Sigmoid colon (tissue), 6 donors: ENCODE measurements at regions not wholly inside any gene's neighbourhood (a gene's known extent, or its start where the extent isn't known, plus 50 kb on each side); places are given as distances from the start of the nearest gene placed in this dataset.

Source experiments
- DNase-seq: peaks from one replicate; pipeline ENCODE4 v3.0.0-alpha.2; 2019
- H3K27ac ChIP-seq, 4 donors: fragments of 200-600 bp; sonication (generic); one replicate each; pipeline ENCODE4 v1.5.1; 2016 to 2019; ENCODE audit warnings: mild to moderate bottlenecking in 1 of 4
- H3K27me3 ChIP-seq, 3 donors: fragments of 200-600 bp; sonication (generic); one replicate each; pipeline ENCODE4 v1.5.1; 2019; ENCODE audit warnings: mild to moderate bottlenecking in 1 of 3
- H3K36me3 ChIP-seq, 4 donors: fragments of 200-600 bp; sonication (generic); one replicate each; pipeline ENCODE4 v1.5.1; 2016 to 2019
- H3K4me1 ChIP-seq, 4 donors: fragments of 200-600 bp; sonication (generic); one replicate each; pipeline ENCODE4 v1.5.1; 2017 to 2019
- H3K4me3 ChIP-seq, 4 donors: fragments of 200-600 bp; sonication (generic); one replicate each; pipeline ENCODE4 v1.5.1; 2017 to 2019; ENCODE audit warnings: mild to moderate bottlenecking in 2 of 4, moderate library complexity in 1 of 4
- H3K9me3 ChIP-seq, 4 donors: fragments of 200-600 bp in 3 of 4; sonication (generic) in 3 of 4; one replicate each; pipeline versions ENCODE4 v1.5.1 to v1.6.1; 2013 to 2019
- EP300 ChIP-seq, 4 donors: sonication (generic); formaldehyde crosslinking; IDR thresholded peaks; one replicate each; pipeline ENCODE4 v1.6.1; 2017; ENCODE audit warnings: antibody characterized with exemption in 4 of 4
- POLR2A ChIP-seq, 2 donors: fragments of 450-650 bp; IDR thresholded peaks; one replicate each; pipeline ENCODE4 v1.6.1; 2016; ENCODE audit warnings: antibody characterized with exemption in 2 of 2, mild to moderate bottlenecking in 2 of 2, moderate library complexity in 2 of 2
- POLR2AphosphoS5 ChIP-seq, 4 donors: sonication (generic); formaldehyde crosslinking; IDR thresholded peaks; one replicate each; pipeline ENCODE4 v1.6.1; 2017; ENCODE audit warnings: antibody characterized with exemption in 4 of 4
- WGBS, 2 donors: extraction: QIAGEN DNeasy Blood & Tissue Kit; methylation state at CpG; one replicate each; pipeline ENCODE4 v1.1.7; 2013; 5-methylcytosine and 5-hydroxymethylcytosine counted together
- intact Hi-C: fragments of 100-400 bp; cut with DNase I; formaldehyde crosslinking; loops from one replicate; pipeline ENCODE4 v1.15.1; 2023
- TF ChIP-seq, protein P1 (sequence below), 4 experiments: fragments of 450-650 bp in 3 of 4; fragments of 200-600 bp in 1 of 4; IDR thresholded peaks; one replicate each; pipeline ENCODE4 v1.5.1; 2016 to 2019; ENCODE audit warnings: antibody characterized with exemption in 4 of 4, mild to moderate bottlenecking in 3 of 4, moderate library complexity in 2 of 4
- donor health status: healthy with polysubstance abuse.
- donor health status: healthy.

DNA sequence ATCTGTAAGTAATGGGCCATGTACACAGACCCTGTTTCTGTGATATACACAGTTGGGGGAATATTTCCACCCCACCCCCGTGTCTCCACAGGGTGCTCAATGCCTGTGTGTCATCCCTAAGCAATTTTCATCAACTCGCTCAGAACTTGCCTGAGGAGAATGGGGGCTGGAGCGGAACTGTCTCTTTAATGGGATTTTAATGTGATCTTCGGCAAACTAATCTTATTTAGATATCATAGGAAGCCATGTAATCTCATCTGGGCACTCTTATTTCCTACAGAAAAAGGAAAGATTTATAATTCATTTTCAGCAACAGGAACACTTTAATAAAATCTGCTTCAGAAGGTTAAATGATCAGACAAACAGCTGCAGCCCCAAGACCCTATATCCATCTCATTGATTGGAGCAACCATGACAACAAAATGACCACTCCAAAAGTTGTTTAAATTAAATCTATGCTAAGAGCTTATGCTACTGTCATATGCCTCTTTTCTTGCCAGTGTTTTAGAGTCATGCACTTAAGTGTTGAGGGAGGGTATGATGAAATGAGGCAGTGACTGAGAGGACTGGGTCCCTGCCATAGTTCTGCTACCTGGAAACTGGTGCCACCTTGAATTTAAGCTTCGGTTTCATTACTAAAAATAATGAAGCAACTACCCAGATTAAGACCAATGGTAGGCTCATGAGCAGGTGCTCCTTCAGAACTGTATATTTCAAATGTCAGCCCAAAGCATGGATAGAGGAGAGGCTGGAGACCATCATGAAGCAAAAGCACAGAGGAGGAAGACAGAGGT is 183.1 kb upstream of the DDX18 start:
- peaks cover 0 to 3% (median 0%) of the 10 kb centered on the region in 4 donors for H3K9me3 ChIP-seq
- no peaks in the 10 kb centered on the region for H3K27me3 ChIP-seq
- no peak for TF ChIP-seq POLR2AphosphoS5 (IDR thresholded peaks at IDR 0.05)
- no peak for TF ChIP-seq POLR2A (IDR thresholded peaks at IDR 0.05)
- TF ChIP-seq, protein P1, sequence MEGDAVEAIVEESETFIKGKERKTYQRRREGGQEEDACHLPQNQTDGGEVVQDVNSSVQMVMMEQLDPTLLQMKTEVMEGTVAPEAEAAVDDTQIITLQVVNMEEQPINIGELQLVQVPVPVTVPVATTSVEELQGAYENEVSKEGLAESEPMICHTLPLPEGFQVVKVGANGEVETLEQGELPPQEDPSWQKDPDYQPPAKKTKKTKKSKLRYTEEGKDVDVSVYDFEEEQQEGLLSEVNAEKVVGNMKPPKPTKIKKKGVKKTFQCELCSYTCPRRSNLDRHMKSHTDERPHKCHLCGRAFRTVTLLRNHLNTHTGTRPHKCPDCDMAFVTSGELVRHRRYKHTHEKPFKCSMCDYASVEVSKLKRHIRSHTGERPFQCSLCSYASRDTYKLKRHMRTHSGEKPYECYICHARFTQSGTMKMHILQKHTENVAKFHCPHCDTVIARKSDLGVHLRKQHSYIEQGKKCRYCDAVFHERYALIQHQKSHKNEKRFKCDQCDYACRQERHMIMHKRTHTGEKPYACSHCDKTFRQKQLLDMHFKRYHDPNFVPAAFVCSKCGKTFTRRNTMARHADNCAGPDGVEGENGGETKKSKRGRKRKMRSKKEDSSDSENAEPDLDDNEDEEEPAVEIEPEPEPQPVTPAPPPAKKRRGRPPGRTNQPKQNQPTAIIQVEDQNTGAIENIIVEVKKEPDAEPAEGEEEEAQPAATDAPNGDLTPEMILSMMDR (IDR thresholded peaks at IDR 0.05), result no peak
- no peak for TF ChIP-seq EP300 (IDR thresholded peaks at IDR 0.05)
- H3K4me1 ChIP-seq, result no peaks in the 10 kb centered on the region
- 73 to 76% methylated on average over 5 of the region's 5 CpGs for WGBS, 2 donors
- H3K4me3 ChIP-seq, result no peak overlapping the region
- H3K27ac ChIP-seq, result no peak overlapping the region
- H3K36me3 ChIP-seq, result no peaks in the 10 kb centered on the region
- DNase-seq, result no peak
- intact Hi-C loops, result no loop called here

DNA sequence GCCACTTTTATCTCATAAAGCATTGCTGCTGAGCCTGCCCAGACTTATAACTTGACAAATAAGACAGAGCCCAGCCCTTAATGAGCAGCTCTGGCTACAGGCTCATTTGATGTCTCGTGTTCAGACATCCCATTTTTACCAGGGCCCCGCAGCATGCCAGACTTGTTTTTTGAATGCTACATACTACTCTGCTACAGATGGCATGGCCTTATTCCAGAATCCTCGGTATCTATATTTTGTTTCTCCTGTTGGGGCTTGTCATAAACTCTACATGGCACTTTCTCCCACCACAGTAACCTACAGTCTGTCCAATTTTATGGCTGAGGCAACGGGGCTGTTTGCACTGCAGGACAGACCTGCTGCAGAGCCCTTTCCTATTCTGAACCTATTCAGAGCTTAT is 179.0 kb upstream of the DDX18 start:
- 37 to 49% methylated on average over 4 of the region's 4 CpGs for WGBS, 2 donors
- no peak for TF ChIP-seq POLR2AphosphoS5 (IDR thresholded peaks at IDR 0.05)
- TF ChIP-seq POLR2A (IDR thresholded peaks at IDR 0.05), result no peak
- TF ChIP-seq EP300 (IDR thresholded peaks at IDR 0.05), result no peak
- TF ChIP-seq, protein P1 (IDR thresholded peaks at IDR 0.05), result no peak
- Histone ChIP-seq H3K9me3 (peaks cover 0 to 3% (median 0%) of the 10 kb centered on the region in 4 donors), H3K4me1 (no peaks in the 10 kb centered on the region), H3K27ac (no peak overlapping the region), H3K27me3 (no peaks in the 10 kb centered on the region), H3K4me3 (no peak overlapping the region), H3K36me3 (no peaks in the 10 kb centered on the region)
- intact Hi-C loops, result no loop called here
- DNase-seq, result no peak

DNA sequence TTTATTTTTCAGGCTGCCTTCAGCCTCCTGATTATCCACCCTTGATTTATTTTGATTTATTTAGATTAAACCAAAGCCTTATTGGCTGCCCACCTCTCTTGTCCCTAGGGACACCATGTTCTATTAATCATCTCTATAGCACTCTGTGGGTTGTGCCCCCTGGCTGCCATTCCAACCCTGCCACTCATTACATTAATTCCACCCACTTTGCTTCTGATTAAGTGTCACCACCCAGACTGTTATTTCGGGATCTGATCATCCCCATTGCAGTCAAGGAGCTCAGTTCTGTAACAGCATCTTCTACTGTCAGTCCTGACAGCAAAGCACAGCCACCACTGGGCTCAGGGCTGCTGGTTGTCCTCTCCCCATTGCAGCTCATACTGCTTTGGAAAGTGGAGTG is 175.1 kb upstream of the DDX18 start:
- Histone ChIP-seq H3K9me3 (peaks cover 0 to 3% (median 0%) of the 10 kb centered on the region in 4 donors), H3K36me3 (no peaks in the 10 kb centered on the region), H3K27ac (no peak overlapping the region), H3K4me3 (no peak overlapping the region), H3K27me3 (no peaks in the 10 kb centered on the region), H3K4me1 (no peaks in the 10 kb centered on the region)
- WGBS, 2 donors, result 72 to 74% methylated on average over 1 of the region's 1 CpG
- DNase-seq, result no peak
- intact Hi-C loops, result no loop called here
- no peak for TF ChIP-seq POLR2AphosphoS5 (IDR thresholded peaks at IDR 0.05)
- no peak for TF ChIP-seq POLR2A (IDR thresholded peaks at IDR 0.05)
- no peak for TF ChIP-seq EP300 (IDR thresholded peaks at IDR 0.05)
- TF ChIP-seq, protein P1 (IDR thresholded peaks at IDR 0.05), result no peak

DNA sequence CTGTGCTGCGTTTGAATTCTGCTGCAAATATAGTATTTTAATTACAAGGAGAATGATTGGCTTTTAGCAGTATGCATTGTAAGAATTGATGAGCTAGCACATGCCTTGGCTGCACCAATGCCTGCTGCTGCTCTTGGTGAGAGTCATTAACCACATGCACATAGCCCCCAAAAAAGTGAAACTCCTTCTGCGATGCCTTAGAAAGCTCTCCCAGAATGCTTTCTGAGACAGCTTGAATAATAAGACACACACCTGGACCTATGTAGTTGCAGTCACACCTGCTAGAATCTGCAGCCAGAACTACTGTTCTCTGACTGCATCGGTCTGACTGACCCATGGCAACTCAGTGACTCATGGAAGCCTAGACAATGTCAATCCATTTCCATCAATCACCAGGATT is 170.1 kb upstream of the DDX18 start:
- intact Hi-C loops, result no loop called here
- no peak for TF ChIP-seq EP300 (IDR thresholded peaks at IDR 0.05)
- TF ChIP-seq POLR2A (IDR thresholded peaks at IDR 0.05), result no peak
- no peak for TF ChIP-seq POLR2AphosphoS5 (IDR thresholded peaks at IDR 0.05)
- TF ChIP-seq, protein P1 (IDR thresholded peaks at IDR 0.05), result no peak
- Histone ChIP-seq H3K27me3 (no peaks in the 10 kb centered on the region), H3K4me1 (no peaks in the 10 kb centered on the region), H3K4me3 (no peak overlapping the region), H3K9me3 (no peaks in the 10 kb centered on the region), H3K36me3 (no peaks in the 10 kb centered on the region), H3K27ac (no peak overlapping the region)
- no peak for DNase-seq
- WGBS, 2 donors, result 57 to 75% methylated on average over 3 of the region's 3 CpGs

DNA sequence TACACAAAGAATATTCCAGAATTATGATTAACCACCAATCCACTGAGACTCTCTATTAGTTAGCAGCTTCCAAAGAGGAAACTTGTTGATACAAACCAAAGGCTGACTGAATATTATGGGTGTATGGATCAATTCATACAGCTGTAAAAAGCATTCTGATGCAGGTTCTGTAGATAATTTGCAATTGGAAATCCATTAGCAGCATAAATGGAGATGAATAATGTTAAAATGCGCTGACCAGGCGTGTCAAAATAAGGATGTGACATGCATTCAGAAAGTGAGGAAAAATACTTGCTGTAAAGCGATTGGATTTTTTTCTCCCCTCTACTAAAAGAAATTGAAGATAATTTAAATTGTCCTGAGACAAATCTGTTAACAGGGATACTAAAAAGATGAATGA is 169.0 kb upstream of the DDX18 start:
- TF ChIP-seq, protein P1 (IDR thresholded peaks at IDR 0.05), result no peak
- TF ChIP-seq POLR2AphosphoS5 (IDR thresholded peaks at IDR 0.05) (no peak), POLR2A (IDR thresholded peaks at IDR 0.05) (no peak), EP300 (IDR thresholded peaks at IDR 0.05) (no peak)
- intact Hi-C loops, result no loop called here
- Histone ChIP-seq H3K9me3 (no peaks in the 10 kb centered on the region), H3K4me1 (no peaks in the 10 kb centered on the region), H3K27ac (no peak overlapping the region), H3K27me3 (no peaks in the 10 kb centered on the region), H3K4me3 (no peak overlapping the region), H3K36me3 (no peaks in the 10 kb centered on the region)
- WGBS, 2 donors, result 64 to 78% methylated on average over 3 of the region's 3 CpGs
- no peak for DNase-seq
